ENCODE measurements at regions not wholly inside any gene's neighbourhood (a gene's known extent, or its start where the extent isn't known, plus 50 kb on each side); places are given as distances from the start of the nearest gene placed in this dataset.

DNA sequence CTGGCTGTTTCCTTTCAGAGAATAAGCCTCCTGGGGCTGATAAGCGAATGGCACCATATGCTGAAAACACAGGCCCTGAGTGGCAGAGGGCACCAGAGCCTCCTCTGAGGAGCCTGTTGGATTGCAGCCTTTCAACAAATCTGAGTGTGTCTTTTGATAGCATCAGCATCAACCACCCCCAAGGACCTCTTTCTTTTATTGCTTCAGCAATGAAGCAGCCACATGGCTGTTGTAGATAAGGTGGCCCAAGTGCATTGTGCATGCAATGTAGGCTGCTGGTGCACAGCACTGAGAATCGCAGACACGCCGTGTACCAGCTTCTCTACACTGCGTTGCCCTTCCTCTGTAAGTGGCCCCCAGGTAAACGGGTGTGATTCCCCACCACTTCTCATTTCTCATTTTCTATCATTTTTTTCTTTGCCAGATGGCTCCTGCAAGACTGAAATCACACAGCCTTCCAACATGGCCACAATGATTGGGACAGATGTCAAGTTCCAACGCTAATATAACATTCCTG is 191.7 kb downstream of the DAD1 start:
- TF ChIP-seq, protein P1, sequence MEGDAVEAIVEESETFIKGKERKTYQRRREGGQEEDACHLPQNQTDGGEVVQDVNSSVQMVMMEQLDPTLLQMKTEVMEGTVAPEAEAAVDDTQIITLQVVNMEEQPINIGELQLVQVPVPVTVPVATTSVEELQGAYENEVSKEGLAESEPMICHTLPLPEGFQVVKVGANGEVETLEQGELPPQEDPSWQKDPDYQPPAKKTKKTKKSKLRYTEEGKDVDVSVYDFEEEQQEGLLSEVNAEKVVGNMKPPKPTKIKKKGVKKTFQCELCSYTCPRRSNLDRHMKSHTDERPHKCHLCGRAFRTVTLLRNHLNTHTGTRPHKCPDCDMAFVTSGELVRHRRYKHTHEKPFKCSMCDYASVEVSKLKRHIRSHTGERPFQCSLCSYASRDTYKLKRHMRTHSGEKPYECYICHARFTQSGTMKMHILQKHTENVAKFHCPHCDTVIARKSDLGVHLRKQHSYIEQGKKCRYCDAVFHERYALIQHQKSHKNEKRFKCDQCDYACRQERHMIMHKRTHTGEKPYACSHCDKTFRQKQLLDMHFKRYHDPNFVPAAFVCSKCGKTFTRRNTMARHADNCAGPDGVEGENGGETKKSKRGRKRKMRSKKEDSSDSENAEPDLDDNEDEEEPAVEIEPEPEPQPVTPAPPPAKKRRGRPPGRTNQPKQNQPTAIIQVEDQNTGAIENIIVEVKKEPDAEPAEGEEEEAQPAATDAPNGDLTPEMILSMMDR (IDR thresholded peaks at IDR 0.05 in 2 of 3, conservative IDR thresholded peaks at IDR 0.05 in 1 of 3; ENCODE audit: borderline replicate concordance in 1 of 3, insufficient read depth in 1 of 3, low read depth in 2 of 3, low read length in 2 of 3): no peak
- TF ChIP-seq ATF3 (IDR thresholded peaks at IDR 0.05) (no peak), SRF (IDR thresholded peaks at IDR 0.05; ENCODE audit: low read depth) (no peak), EZH2 (IDR thresholded peaks at IDR 0.05) (no peak), POLR2A (IDR thresholded peaks at IDR 0.05; ENCODE audit: borderline replicate concordance, extremely low read depth, insufficient read depth, insufficient read length) (no peak), YY1 (IDR thresholded peaks at IDR 0.05; ENCODE audit: extremely low read depth, insufficient replicate concordance, low read depth, low read length) (no peak)
- TF ChIP-seq, protein P2, sequence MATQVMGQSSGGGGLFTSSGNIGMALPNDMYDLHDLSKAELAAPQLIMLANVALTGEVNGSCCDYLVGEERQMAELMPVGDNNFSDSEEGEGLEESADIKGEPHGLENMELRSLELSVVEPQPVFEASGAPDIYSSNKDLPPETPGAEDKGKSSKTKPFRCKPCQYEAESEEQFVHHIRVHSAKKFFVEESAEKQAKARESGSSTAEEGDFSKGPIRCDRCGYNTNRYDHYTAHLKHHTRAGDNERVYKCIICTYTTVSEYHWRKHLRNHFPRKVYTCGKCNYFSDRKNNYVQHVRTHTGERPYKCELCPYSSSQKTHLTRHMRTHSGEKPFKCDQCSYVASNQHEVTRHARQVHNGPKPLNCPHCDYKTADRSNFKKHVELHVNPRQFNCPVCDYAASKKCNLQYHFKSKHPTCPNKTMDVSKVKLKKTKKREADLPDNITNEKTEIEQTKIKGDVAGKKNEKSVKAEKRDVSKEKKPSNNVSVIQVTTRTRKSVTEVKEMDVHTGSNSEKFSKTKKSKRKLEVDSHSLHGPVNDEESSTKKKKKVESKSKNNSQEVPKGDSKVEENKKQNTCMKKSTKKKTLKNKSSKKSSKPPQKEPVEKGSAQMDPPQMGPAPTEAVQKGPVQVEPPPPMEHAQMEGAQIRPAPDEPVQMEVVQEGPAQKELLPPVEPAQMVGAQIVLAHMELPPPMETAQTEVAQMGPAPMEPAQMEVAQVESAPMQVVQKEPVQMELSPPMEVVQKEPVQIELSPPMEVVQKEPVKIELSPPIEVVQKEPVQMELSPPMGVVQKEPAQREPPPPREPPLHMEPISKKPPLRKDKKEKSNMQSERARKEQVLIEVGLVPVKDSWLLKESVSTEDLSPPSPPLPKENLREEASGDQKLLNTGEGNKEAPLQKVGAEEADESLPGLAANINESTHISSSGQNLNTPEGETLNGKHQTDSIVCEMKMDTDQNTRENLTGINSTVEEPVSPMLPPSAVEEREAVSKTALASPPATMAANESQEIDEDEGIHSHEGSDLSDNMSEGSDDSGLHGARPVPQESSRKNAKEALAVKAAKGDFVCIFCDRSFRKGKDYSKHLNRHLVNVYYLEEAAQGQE (IDR thresholded peaks at IDR 0.05; ENCODE audit: low read depth): no peak
- TF ChIP-seq, protein P3, sequence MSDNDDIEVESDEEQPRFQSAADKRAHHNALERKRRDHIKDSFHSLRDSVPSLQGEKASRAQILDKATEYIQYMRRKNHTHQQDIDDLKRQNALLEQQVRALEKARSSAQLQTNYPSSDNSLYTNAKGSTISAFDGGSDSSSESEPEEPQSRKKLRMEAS (IDR thresholded peaks at IDR 0.05): no peak
